Embryonic facial prominence (tissue), 1 donor: ENCODE measurements at regions not wholly inside any gene's neighbourhood (a gene's known extent, or its start where the extent isn't known, plus 50 kb on each side); places are given as distances from the start of the nearest gene placed in this dataset.

ENCODE experiments used
- DNase-seq: peaks from one replicate; pipeline ENCODE4 v3.0.0-alpha.2; 2016; ENCODE audit errors: extremely low spot score

DNA sequence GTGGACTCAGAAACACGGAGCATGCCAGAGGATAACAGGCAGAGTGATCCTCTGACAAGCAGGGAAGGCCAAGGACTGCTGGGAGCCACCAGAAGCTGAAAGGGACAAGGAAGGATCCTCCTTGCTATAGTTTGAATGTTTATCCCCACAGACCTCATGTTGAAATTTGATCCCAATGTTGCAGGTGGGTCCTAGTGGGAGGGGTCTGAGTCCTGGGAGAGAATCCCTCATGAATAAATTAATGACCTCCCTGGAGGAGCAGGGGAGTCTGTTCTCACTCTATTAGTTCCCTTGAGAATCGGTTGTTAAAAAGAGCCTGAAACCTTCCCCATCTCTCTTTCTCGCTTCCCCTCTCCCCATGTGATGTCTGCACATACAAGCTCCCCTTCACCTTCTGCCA lies 124.4 kb downstream of the FBXO15 start:
- no peak for DNase-seq

DNA sequence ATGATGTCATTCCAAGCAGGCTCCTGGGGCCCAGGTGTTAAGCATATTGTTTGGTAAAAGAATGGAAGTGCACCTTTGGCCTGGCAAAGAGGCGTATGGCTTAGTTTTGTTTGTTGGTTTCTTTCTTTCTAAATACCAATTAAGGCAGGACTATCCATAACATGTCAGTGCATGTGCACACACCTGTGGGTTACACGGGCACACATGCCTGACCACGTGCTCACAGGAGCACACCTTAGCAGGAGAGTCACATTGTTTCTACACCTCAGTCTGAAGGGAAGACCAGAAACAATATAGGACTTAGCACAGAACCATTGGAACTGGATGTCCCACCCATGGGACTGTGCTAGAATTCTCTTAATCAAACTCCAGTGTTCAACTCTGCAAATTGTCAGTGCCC lies 127.8 kb downstream of the FBXO15 start:
- DNase-seq, result no peak

DNA sequence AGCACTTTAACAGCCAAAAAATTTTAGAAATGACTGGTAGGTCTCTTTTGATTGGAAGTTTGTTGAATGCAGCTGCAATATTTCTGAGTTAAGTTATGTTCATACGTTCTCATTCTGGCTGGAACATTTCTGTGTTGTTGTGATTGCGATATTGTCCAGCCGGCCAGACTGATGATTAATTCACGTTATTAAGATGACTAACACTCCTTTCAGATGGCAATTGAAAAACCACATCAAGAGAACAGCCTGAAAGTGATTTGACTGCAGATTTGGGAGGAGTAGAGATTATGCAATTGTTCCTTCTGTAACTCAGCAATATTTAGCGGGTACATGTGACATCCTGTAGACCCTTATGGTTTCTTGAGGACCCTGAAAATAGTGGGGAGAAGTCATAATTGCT lies 133.7 kb downstream of the FBXO15 start:
- DNase-seq, result no peak

DNA sequence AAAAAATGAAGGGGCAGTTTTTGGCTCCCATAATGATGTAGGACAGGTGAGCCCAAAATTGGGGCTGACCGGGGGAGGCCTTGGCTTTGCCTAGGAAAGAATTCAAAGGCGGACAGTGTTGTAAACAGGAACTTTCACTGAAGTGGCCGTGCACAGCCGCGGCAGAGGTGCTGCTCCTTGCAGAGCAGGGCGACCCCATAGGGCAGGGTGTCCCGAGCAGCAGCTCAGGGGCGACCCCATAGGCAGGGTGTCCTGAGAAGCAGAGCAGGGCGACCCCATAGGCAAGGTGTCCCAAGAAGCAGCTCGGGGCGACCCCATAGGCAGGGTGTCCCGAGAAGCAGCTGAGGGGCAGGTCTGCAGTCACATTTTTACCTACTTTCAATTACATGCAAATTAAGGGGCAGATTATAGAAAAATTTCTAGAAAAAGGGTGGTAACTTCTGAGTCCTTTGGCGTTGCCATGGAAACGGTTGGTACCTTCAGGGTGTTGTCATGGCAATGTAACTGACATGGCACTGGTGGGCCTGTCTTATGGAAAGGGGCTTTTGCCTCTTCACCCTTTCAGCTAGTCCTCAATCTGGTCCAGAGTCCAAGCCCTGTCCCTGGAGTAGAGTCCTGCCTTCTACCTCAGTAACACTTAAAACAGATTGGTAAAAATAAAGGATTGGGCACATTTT lies 134.5 kb downstream of the FBXO15 start:
- no peak for DNase-seq

DNA sequence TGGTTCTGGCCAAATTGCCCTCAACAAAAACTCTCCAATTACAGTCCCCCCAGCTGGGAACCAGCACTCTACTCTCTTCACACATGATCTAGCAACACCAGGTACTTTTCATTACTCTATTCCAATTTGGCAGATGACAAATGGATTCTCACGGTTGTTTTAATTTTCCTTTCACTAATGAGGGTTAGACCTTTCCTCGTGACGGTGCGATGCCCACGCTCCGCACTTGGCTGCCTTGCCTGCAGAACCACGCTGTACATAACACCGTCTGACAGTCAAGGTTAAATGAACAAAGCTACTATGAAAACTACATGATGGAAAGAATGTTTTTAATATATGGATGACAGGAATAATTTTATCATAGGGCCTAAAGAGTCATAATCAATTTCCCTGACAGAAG lies 141.5 kb downstream of the FBXO15 start:
- DNase-seq, result no peak

DNA sequence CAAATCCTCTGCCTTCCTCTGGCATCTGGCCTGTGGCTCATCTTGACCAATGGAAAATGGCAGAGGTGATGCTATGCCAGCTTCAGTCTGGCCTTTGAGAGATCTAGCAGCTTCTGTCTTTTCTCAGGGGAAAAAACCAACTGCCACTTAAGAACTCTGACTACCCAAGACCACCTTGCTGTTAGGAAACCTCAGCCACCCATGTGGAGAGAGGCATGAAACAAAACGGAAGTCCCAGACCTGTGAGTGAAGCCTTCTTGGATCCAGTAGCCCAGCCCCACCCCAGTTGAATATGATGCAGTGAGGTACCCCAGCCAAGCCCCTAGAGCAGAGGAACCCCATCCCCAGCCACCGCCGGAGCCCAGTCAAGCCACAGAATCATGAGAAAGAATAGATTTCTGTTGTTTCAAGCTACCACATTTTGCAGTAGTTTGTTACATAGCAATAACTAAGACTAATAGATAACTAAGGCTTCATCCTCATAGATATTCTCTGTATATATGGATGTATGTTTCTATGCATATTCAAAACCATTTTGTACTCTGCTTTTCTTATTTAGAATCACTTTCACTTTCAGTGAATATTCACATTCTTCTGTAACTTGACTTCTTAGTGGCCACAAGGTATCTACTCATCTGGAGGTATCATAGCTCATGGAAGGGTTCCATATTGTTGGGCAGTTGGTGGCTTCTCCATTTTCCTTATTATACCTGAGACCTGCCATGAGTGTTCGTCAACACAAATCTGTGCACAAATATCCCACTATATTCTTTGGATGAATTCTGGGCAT lies 142.1 kb downstream of the FBXO15 start:
- DNase-seq, result no peak

DNA sequence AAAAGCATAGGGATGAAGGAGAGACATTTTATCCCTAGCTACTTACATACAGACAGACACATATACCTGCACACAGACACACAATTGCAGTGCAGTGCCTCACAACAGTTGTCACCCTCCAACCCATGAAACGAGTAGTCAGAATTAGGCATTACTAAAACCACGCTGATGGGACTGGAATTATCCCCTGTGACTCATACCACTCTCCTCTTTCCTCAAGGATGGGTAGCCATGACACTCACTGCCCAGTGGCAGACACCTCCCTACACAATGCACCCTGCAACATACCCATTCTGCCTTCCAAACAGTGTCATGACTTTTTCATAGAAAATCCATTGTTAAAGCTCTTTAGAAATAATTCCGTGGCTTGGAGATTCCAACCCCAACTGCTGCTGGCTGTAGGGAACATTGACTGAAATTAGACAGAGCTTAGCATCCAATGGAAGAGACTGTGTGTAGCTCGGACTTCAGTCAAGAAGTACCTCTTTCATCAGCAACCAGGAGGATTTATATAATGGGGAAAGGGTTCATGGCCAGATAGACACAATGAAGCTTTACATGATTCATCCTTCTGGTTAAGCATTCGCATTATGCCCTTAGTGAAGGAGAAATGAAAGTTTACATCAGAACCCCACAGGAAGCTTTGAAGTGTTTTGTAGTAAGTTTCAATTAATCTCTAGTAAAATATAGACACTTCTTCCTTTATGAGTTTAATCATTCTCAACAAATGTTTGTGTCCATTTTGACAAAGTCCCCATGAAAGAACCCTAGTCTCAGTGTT lies 155.2 kb downstream of the FBXO15 start:
- no peak for DNase-seq

DNA sequence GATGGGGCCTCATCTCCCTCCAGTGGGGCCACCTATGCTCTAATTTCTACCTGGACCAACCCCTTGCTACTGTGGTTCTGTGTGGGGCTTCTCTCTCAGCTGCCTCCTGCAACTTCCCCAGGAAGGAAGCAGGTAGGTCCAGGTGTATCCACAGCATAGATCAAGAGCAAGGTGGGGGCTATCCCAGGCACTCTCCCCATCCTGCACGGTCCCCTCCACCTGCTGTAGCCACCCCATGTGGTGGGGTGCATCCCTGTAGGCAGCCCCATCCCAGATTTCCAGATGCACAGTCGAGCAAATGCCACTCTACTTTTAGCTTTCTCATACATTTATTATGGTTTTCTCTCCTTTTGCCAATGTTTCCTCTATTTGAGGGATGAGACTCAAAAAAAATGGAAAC lies 156.1 kb downstream of the FBXO15 start:
- DNase-seq, result no peak

DNA sequence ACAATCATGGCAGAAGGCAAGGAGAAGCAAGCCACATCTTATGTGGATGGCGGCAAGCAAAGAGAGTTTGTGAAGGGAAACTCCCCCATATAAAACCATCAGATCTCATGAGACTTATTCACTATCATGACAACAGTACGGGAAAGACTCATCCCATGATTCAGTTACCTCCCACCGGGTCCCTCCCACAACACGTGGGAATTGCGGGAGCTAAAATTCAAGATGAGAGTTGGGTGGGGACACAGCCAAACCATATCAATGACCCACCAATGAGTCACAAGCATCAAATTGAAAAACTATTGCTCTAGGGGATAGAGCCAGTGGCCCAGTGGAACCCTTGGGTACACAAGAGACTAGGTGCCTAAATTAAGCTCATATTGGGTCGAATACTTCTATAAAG lies 157.4 kb downstream of the FBXO15 start:
- DNase-seq, result no peak

DNA sequence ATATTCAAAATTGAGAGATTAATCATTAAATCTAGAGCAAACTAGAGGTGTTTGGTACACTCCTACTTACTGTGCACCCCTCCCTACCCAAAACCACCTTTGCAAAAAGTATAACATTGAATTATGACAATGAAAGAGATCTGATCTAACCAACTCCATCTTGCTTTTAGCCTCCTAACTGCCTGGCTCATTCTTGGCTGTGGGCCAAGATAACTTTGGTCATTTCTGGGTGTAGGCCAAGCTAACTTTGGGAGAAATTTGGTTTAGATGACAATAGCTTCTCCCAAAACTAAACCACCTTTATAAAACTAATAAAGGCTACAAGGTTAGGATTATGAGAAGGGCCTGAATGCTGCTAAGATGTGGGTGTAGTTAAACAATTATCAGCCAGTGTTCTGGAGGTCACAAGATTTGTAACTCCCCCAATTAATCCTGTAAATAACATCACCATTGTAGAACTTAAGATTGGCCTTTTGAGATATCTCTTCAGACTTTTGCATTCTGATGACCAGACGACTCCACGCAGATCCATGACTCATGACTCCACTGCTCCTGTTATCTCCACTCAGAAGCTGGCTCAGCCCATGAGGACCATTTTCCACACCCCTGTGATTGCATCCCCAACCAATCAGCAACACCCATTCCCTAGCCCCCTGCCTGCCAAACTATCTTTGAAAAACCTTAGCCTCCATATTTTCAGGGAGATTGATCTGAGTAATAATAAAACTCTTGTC lies 160.2 kb downstream of the FBXO15 start:
- DNase-seq, result no peak

DNA sequence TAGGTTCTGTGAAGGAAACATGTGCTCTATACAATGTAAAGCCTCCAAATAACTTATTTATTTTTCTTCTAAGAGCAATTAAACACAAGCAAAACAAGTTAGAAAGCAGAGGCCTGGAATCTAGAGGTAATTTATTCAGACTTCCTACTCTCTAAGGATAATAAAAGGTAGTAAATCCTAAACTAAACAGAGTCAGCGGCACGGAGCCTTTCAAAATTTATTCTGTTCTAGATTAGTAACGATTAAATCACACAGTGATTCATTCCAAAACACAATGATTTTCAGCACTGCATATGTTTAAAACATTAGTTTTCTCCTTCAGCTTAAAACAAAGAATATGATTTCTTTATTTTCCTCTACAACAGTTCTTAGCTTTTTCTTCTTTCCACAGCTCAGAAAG lies 160.9 kb downstream of the FBXO15 start:
- no peak for DNase-seq

DNA sequence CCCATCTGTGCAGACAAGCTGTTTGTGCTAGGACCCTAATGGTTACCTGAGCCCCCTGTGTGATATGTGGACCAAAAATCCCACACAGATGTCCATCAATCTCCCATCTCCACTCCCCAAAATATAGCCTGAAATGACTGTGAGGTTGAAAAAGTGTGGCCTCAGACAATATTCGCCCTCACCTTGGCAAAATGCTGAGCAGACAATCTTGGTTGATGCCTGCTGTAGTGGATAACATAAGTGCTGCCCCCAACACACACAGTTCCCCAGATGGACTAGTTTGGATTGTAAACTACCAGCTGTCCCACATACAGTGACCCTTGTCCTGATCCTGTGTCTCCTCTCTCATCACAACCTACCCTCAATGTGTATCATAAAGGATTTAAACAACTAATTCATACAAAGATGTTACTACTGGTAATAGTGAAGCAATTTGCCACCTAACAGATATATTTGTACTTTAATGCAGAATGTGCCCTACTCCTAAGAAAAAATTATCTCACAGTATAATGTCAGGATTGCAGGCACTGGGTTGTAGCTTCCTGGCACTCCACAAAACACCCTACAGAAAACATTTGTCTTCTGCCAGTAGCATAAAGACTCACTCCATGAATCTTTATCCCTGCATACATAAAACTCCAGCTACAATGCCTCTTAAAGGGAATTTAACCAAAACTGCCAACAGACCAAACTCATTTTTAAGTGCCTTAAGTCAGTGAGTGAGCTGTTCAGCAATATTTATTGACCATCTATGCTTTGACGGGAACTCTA lies 161.6 kb downstream of the FBXO15 start:
- DNase-seq, result no peak

DNA sequence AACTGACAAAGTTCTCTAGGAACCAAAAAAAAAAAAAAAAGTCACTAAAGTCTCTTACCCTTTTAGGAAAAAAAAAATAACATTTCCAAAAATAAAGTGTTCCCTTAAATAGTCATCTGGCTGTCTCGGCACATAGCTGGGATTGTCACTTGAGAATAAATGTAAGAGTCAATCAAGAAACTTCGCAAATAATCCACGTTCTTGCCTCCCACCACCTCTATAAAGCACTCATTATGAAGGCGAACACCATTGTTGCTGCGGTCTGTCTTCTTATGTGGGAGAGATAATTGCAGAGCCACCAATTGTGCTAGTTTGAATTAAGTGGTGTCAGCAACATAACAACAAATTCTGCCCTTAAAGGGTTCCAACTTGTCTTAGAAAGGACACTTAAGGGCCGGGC lies 163.7 kb downstream of the FBXO15 start:
- DNase-seq, result no peak

DNA sequence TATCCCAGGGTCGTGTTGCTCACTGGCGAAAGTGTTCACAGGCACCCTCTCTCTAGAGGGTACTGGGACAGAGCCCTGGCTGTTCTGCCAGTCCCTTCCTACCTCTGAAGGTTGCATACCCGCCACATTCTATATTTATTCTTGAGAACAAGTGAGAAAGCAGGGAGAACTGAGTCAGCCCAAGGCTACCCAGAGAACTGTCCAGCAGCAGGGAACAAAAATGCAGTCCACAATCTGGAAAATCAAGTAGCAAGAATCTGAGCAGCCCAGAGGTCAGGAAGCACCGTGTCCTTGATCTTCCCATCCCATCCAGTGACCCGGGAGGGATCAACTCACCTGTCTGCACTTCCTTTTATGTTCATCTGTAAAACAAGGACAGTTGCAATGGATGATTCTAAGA lies 164.1 kb downstream of the FBXO15 start:
- no peak for DNase-seq

DNA sequence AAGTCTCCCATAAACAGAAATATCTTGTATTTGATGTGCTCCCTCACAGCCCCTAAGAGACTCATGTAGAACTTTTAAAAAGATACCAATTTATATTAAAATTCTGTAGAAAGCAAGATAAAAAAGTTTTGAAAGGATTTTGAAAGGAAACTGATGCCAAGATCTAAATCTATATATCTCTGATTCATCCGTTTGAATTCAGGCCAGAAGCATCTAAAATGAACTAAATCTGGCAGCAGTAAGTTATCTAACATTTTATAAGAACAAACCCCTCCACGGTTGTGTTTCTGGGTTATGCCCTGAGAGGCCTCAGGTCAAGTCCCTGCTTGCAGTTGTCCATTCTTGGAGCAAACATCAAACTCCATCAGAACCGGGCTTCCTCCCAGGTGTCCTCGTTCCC lies 165.8 kb downstream of the FBXO15 start:
- no peak for DNase-seq

DNA sequence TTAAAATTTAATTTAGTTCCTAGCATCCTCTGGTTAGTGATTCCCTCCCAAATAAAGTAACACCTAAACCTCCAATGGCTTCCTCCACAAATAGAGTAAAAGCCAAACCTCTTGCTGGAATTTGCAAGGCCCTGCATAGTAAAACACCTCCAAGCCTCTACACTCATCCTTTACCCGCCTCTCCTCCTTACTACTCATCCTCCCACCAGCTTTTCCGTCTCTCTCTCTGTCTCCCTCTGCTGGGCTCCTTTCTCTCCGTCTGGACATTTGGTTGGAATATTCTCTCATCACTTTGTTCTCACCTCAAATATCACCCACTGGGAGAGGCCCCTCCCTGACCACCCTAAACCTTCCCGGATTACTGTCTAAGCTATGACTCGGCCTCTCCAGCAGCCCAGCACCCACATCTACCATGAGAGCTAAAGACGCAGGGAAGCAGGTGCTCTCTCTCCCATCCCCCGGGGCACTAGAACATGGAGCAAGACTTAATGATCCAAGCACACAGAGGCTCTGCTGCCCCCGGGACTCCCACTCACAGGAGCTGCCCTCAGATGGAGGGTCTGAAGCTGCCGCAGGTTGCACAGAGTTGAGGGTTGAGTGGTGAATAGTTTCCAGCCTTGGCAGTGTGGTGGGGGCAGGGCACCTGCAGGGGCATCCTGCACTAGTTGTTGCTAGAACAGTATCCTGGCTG lies 167.2 kb downstream of the FBXO15 start:
- DNase-seq, result no peak

DNA sequence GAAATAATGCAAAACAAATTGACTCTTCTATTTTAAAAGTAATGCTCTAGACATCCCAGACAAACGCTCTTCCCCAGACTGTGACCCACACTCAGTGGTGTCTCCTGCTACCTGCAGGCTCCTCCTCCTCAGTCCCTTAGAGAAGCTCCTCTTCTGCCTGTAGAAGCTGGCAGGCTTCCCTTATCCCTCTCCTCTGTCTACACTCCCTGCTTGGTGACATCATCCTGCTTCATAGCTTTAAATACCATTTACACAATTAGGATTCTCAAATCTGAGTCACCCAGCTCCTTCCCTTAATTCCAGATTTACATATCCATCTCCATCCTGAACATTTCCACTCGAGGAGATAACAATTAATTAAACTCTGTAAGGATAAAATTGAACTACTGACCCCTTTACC lies 167.9 kb downstream of the FBXO15 start:
- DNase-seq, result no peak

DNA sequence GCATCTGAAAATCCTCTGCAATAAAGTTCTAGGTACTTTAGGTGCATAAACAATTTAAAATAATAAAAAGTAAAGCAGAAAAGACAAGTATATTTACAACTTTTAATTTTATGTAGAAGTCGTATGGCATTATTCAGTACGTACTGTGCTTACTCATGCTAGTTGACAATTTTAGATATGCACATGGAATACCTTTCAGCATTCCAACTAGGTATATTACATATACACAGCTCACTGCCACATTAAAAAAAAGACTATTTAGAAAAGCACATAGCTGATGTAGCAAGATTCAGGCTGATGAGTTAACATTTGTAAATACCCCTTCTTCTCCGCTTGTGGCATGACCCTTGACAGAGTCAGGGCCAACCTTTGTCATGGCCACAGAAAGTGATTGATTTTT lies 171.2 kb downstream of the FBXO15 start:
- DNase-seq, result no peak

DNA sequence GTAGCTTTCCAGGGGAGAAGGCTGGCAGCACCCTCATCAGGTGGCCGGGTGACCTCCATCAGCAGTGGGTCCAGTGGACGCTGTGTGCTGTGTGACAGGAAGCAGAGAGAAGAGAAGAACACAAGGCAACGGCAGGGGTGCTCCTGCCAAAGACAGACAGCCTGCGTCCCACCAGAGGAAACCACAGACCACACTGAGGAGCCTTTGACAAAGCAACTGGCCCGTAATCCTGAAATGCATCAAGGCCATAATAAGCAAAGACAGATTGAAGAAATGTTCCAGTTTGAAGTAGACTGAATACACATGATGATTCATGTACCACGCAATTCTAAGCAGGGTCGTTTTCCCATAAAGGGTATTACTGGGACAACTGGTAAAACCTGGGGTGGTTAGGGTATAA lies 172.4 kb downstream of the FBXO15 start:
- no peak for DNase-seq

DNA sequence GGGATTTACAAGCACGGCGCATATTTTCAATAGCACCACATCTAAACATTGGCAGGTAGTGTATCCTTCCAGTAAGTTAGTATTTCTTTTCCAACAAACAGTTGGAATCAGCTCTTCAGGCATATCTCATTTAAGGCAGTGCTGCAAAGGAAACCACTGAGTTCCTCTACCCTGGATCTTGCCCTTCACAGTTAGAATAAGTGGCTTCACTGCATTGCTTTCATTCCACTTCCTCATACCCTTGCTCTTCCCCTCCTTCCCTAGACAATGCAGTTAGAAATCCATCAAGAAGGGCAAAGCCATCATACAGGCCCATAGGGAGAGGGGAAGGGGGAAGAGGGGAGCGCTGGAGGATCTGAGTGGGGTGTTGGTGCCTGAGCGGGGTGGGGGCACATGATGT lies 173.7 kb downstream of the FBXO15 start:
- DNase-seq, result no peak

DNA sequence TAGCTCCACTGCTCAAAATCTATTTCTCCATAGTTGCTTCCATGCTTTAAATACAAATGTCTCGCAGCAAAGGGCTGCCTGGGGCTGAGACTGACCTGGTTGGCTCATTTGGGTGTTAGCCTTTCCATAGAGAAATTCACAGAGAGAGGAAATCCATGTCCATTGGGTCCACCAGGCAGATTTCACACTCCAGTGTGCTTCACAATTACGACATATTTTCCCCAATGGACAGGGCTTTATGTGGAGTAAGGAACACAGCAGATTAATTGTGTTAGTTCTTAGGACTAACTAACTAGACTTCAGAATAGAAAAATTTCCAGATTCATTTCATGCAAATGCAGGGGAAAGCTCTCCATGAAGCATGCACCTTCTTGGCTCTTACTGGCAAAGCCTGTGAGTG lies 180.7 kb downstream of the FBXO15 start:
- no peak for DNase-seq
